Endothelial cell of umbilical vein (primary cell): ENCODE measurements at regions not wholly inside any gene's neighbourhood (a gene's known extent, or its start where the extent isn't known, plus 50 kb on each side); places are given as distances from the start of the nearest gene placed in this dataset.
"Not testable (repeated sequence)": the region's sequence is repeated elsewhere in the genome, so short reads cannot be mapped to it uniquely, and the experiment has no call there.

Experiments
- BruUV-seq: library from RNA; stranded (reverse); fragments of 400-500 nt; replicated peaks from 2 replicates; lab custom pipeline; 2021; lab: Mats Ljungman, UMichigan
- CTCF ChIA-PET: fragments of 300-600, 350-600 bp; sonication (Branson Sonifier 250); formaldehyde crosslinking; loops from one replicate; lab custom pipeline; 2021; ENCODE audit warnings: antibody characterized with exemption, inconsistent platforms; lab: Charles Lee
- POLR2A ChIA-PET: fragments of 300-600, 350-600 bp; sonication (Branson Sonifier 250); formaldehyde crosslinking; loops from one replicate; lab custom pipeline; 2021; ENCODE audit warnings: antibody characterized with exemption, inconsistent platforms; lab: Charles Lee
- DNase-seq: peaks from one replicate; pipeline ENCODE4 v3.0.0-alpha.2; 2011; ENCODE audit warnings: low read depth, low spot score
- FAIRE-seq: peaks from 2 replicates; lab custom pipeline; 2011; peaks lifted over from hg19 to GRCh38; lab: Jason Lieb, UNC
- H2AFZ ChIP-seq: 2 replicates; pipeline ENCODE4 v1.6.0; 2012; ENCODE audit warnings: low read depth, low read length, control low read depth, inconsistent platforms
- H3K27ac ChIP-seq: 2 replicates; pipeline ENCODE4 v1.5.1; 2011; ENCODE audit warnings: low read depth, mild to moderate bottlenecking, control low read depth, low read length, moderate library complexity; ENCODE audit not compliant: insufficient read depth
- H3K27me3 ChIP-seq, 2 experiments: 2 replicates each; pipeline versions ENCODE4 v1.6.0 to v1.6.1; 2011; ENCODE audit warnings: low read length in 2 of 2, mixed read lengths in 1 of 2; ENCODE audit not compliant: control insufficient read depth in 2 of 2, insufficient read depth in 2 of 2
- H3K36me3 ChIP-seq, 2 experiments: 2 replicates in 1 of 2; 3 replicates in 1 of 2; pipeline ENCODE4 v1.5.1; 2011; ENCODE audit warnings: low read length in 2 of 2, mild to moderate bottlenecking in 1 of 2, moderate library complexity in 1 of 2; ENCODE audit not compliant: control insufficient read depth in 2 of 2, insufficient read depth in 2 of 2; ENCODE audit errors: extremely low read depth in 1 of 2
- H3K4me1 ChIP-seq: 3 replicates; pipeline ENCODE4 v1.5.1; 2011; ENCODE audit warnings: mild to moderate bottlenecking, low read length; ENCODE audit not compliant: control insufficient read depth, insufficient read depth; ENCODE audit errors: extremely low read depth
- H3K4me2 ChIP-seq: 2 replicates; pipeline ENCODE4 v1.6.1; 2011; ENCODE audit warnings: low read length, control low read depth, mixed read lengths; ENCODE audit not compliant: insufficient read depth
- H3K4me3 ChIP-seq, 3 experiments: fragments of 200-600 bp in 1 of 3; sonication (generic), shearing (Covaris generic) in 1 of 3; replicated peaks in 1 of 3; 2 replicates each; pipeline ENCODE4 v1.5.1; 2011 to 2016; ENCODE audit warnings: control low read depth in 3 of 3, low read length in 3 of 3, mild to moderate bottlenecking in 2 of 3, inconsistent platforms in 1 of 3, low read depth in 1 of 3, moderate library complexity in 1 of 3; ENCODE audit not compliant: insufficient read depth in 1 of 3
- H3K79me2 ChIP-seq: 2 replicates; pipeline ENCODE4 v1.6.0; 2012; ENCODE audit warnings: low read length, inconsistent platforms; ENCODE audit not compliant: control insufficient read depth, insufficient read depth
- H3K9ac ChIP-seq: replicated peaks from 2 replicates; pipeline ENCODE3; 2011; ENCODE audit warnings: low read length, control low read depth; ENCODE audit not compliant: insufficient read depth; ENCODE audit errors: extremely low read depth
- H3K9me1 ChIP-seq: replicated peaks from 3 replicates; pipeline ENCODE4 v1.6.0; 2011; ENCODE audit warnings: mild to moderate bottlenecking, low read length; ENCODE audit not compliant: control insufficient read depth, insufficient read depth; ENCODE audit errors: extremely low read depth
- H3K9me3 ChIP-seq: replicated peaks from 2 replicates; pipeline ENCODE4 v1.5.1; 2012; ENCODE audit warnings: low read length, inconsistent platforms; ENCODE audit not compliant: control insufficient read depth, insufficient read depth
- H4K20me1 ChIP-seq: replicated peaks from 2 replicates; pipeline ENCODE3; 2011; ENCODE audit warnings: mild to moderate bottlenecking, low read length; ENCODE audit not compliant: control insufficient read depth, insufficient read depth; ENCODE audit errors: extremely low read depth
- CTCF ChIP-seq, 2 donors: IDR thresholded peaks; 1 replicate in 1 of 2; 2 replicates in 1 of 2; pipeline ENCODE4 v1.5.1; 2011; ENCODE audit warnings: low read length in 2 of 2, mild to moderate bottlenecking in 2 of 2, moderate library complexity in 2 of 2, control low read depth in 1 of 2, inconsistent platforms in 1 of 2, low read depth in 1 of 2; ENCODE audit not compliant: insufficient read depth in 1 of 2; ENCODE audit errors: extremely low read depth in 1 of 2
- EZH2 ChIP-seq: IDR thresholded peaks from 2 replicates; pipeline ENCODE4 v1.6.1; 2012; ENCODE audit warnings: borderline replicate concordance, low read depth, mild to moderate bottlenecking, moderate library complexity, low read length, inconsistent platforms; ENCODE audit not compliant: severe bottlenecking
- FOS ChIP-seq: IDR thresholded peaks from 2 replicates; pipeline ENCODE4 v1.6.1; 2011; ENCODE audit warnings: mild to moderate bottlenecking, low read length, moderate library complexity, borderline replicate concordance; ENCODE audit not compliant: insufficient read depth
- GATA2 ChIP-seq: IDR thresholded peaks from 2 replicates; pipeline ENCODE4 v1.7.0; 2011; ENCODE audit warnings: low read depth, mild to moderate bottlenecking, moderate library complexity, mixed read lengths, low read length; ENCODE audit not compliant: insufficient read length, insufficient read depth
- JUN ChIP-seq: IDR thresholded peaks from 2 replicates; pipeline ENCODE4 v1.6.1; 2011; ENCODE audit warnings: borderline replicate concordance, low read depth; ENCODE audit not compliant: insufficient read length, insufficient read depth
- MAX ChIP-seq: IDR thresholded peaks from 2 replicates; pipeline ENCODE4 v1.6.1; 2011; ENCODE audit not compliant: insufficient read depth, insufficient read length
- MYC ChIP-seq: IDR thresholded peaks from one replicate; pipeline ENCODE4 v1.6.1; 2011; ENCODE audit warnings: mild to moderate bottlenecking, low read depth, low read length
- POLR2A ChIP-seq: IDR thresholded peaks from 2 replicates; pipeline ENCODE4 v1.6.1; 2012; ENCODE audit warnings: low read depth, mild to moderate bottlenecking, control low read depth, low read length
- POLR2AphosphoS5 ChIP-seq: IDR thresholded peaks from 2 replicates; pipeline ENCODE4 v1.6.1; 2012; ENCODE audit warnings: low read depth, mild to moderate bottlenecking, control low read depth, low read length, moderate library complexity; ENCODE audit not compliant: insufficient read depth
- dilution Hi-C: fragments of 300-500 bp; cut with MboI; formaldehyde crosslinking; loops from one replicate; pipeline ENCODE4 v1.15.0; 2019; ENCODE audit warnings: low sequenced_read_pairs; ENCODE audit not compliant: extremely low pct_ligation_motif_present
- intact Hi-C: fragments of 100-400 bp; cut with micrococcal nuclease; formaldehyde crosslinking; loops from one replicate; pipeline ENCODE4 v1.10.0; 2022

GRCh38 chr14:22282417-22282816 is 306.6 kb downstream of the DAD1 start:
- DNase-seq (no peak), FAIRE-seq (no peak)
- no peaks in the 10 kb centered on the region for H3K79me2 ChIP-seq
- no peaks in the 10 kb centered on the region for H3K9me1 ChIP-seq
- dilution Hi-C loops (no loop called here), intact Hi-C loops (no loop called here)
- no peaks in the 10 kb centered on the region for H3K9me3 ChIP-seq
- BruUV-seq: no TSS peak
- H3K36me3 ChIP-seq: no peaks in the 10 kb centered on the region
- no peak overlapping the region for H3K4me2 ChIP-seq
- CTCF ChIA-PET: interaction anchor here (1.2 kb wide), 1 partner anchor 13 kb away, joined by 3 read pairs; no protein-coding TSS in a partner anchor
- H3K27ac ChIP-seq: no peak overlapping the region
- H3K4me1 ChIP-seq: no peaks in the 10 kb centered on the region
- POLR2A ChIA-PET: no interaction called here
- no peak overlapping the region for H3K9ac ChIP-seq
- H4K20me1 ChIP-seq: no peaks in the 10 kb centered on the region
- peaks cover 0 to 3% of the 10 kb centered on the region in 2 experiments for H3K27me3 ChIP-seq
- H2AFZ ChIP-seq: no peak overlapping the region
- no peak for TF ChIP-seq POLR2AphosphoS5
- TF ChIP-seq EZH2: no peak
- TF ChIP-seq CTCF (IDR thresholded peaks at IDR 0.05; ENCODE audit: extremely low read depth in 1 of 2, insufficient read depth in 1 of 2, low read depth in 1 of 2, low read length in 2 of 2): no peak
- no peak for TF ChIP-seq JUN
- TF ChIP-seq FOS: no peak
- no peak for TF ChIP-seq GATA2
- TF ChIP-seq MYC: no peak
- TF ChIP-seq POLR2A: no peak
- TF ChIP-seq MAX: no peak
- H3K4me3 ChIP-seq: no peak overlapping the region

- intact Hi-C loops, BruUV-seq, DNase-seq, H3K27me3 ChIP-seq, H3K4me3 ChIP-seq, H3K4me2 ChIP-seq, FAIRE-seq, H3K79me2 ChIP-seq, H3K9me3 ChIP-seq, H3K4me1 ChIP-seq, H3K27ac ChIP-seq, H3K9ac ChIP-seq, H2AFZ ChIP-seq, POLR2A ChIA-PET, H3K9me1 ChIP-seq, H3K36me3 ChIP-seq, H4K20me1 ChIP-seq, dilution Hi-C loops: not testable (repeated sequence)
- CTCF ChIA-PET: interaction anchor here (1.2 kb wide), 1 partner anchor 14 kb away, joined by 3 read pairs; no protein-coding TSS in a partner anchor
Observed at GRCh38 chr14:22281447-22281874, 307.6 kb downstream of the DAD1 start.
